K562 (cell line): ENCODE measurements at regions not wholly inside any gene's neighbourhood (a gene's known extent, or its start where the extent isn't known, plus 50 kb on each side); places are given as distances from the start of the nearest gene placed in this dataset.

ENCODE experiments used
- CBFA2T3 ChIP-seq: fragments of 450-650 bp; IDR thresholded peaks from 2 replicates; pipeline ENCODE4 v1.6.1; 2017
- CEBPZ ChIP-seq: fragments of 150-350 bp; IDR thresholded peaks from 2 replicates; pipeline ENCODE4 v1.6.1; 2014; ENCODE audit warnings: low read depth, mild to moderate bottlenecking, low read length, borderline replicate concordance
- ETS2 ChIP-seq: IDR thresholded peaks from 2 replicates; pipeline ENCODE4 v1.6.1; 2016; ENCODE audit warnings: borderline replicate concordance, missing genetic modification characterization, mild to moderate bottlenecking, moderate library complexity, missing compliant biosample characterization; ENCODE audit not compliant: poor library complexity, severe bottlenecking
- FOXK2 ChIP-seq, 2 experiments: fragments of 450-650 bp; IDR thresholded peaks in 1 of 2; conservative IDR thresholded peaks in 1 of 2; 2 replicates each; pipeline ENCODE4 v1.6.1; 2016; ENCODE audit warnings: low read depth in 2 of 2, mild to moderate bottlenecking in 1 of 2
- HDAC3 ChIP-seq: fragments of 450-650 bp; IDR thresholded peaks from 2 replicates; pipeline ENCODE4 v1.6.1; 2018; ENCODE audit warnings: borderline replicate concordance, mild to moderate bottlenecking, moderate library complexity; ENCODE audit not compliant: partially characterized antibody
- HDGF ChIP-seq: fragments of 450-650 bp; IDR thresholded peaks from 2 replicates; pipeline ENCODE4 v1.6.1; 2016
- HINFP ChIP-seq: fragments of 450-650 bp; conservative IDR thresholded peaks from 2 replicates; pipeline ENCODE4 v1.6.1; 2016; ENCODE audit warnings: missing genetic modification characterization, low read depth, mild to moderate bottlenecking, control low read depth, missing compliant biosample characterization
- MAX ChIP-seq: sonication (generic); formaldehyde crosslinking; IDR thresholded peaks from 2 replicates; pipeline ENCODE4 v1.9.0; 2022; ENCODE audit warnings: mild to moderate bottlenecking, missing genetic modification reagents
- NEUROD1 ChIP-seq: fragments of 150-350 bp; IDR thresholded peaks from 2 replicates; pipeline ENCODE4 v1.6.1; 2014; ENCODE audit warnings: borderline replicate concordance, low read length, low read depth; ENCODE audit not compliant: partially characterized antibody
- PTBP1 ChIP-seq: fragments of 200-400 bp; formaldehyde crosslinking; IDR thresholded peaks from 2 replicates; pipeline ENCODE4 v1.6.1; 2017; ENCODE audit warnings: low read depth, low read length
- SAFB ChIP-seq: fragments of 200-400 bp; formaldehyde crosslinking; IDR thresholded peaks from 2 replicates; pipeline ENCODE4 v1.6.1; 2017; ENCODE audit warnings: low read depth, low read length, borderline replicate concordance
- SOX6 ChIP-seq: fragments of 450-650 bp; IDR thresholded peaks from 2 replicates; pipeline ENCODE4 v1.6.1; 2014; ENCODE audit warnings: mild to moderate bottlenecking
- SREBF2 ChIP-seq: sonication (generic); formaldehyde crosslinking; IDR thresholded peaks from 2 replicates; pipeline ENCODE4 v1.4.0; 2020; ENCODE audit warnings: mild to moderate bottlenecking, missing genetic modification reagents
- TCF7L2 ChIP-seq: fragments of 150-350 bp; IDR thresholded peaks from 2 replicates; pipeline ENCODE4 v1.6.1; 2016; ENCODE audit warnings: low read depth, mild to moderate bottlenecking, low read length, moderate library complexity
- THAP12 ChIP-seq: fragments of 250-450 bp; sonication (Bioruptor Pico); IDR thresholded peaks from 2 replicates; pipeline ENCODE4 v1.9.0; 2021; ENCODE audit warnings: mild to moderate bottlenecking, inconsistent platforms

- peak; percentile 48 for TF ChIP-seq SOX6
- no peak for TF ChIP-seq SREBF2
- TF ChIP-seq TCF7L2: no peak
- TF ChIP-seq HINFP (tag): no peak
- TF ChIP-seq HDGF: no peak
- no peak for TF ChIP-seq CEBPZ
- no peak for TF ChIP-seq FOXK2 (conservative IDR thresholded peaks at IDR 0.05 in 1 of 2, IDR thresholded peaks at IDR 0.05 in 1 of 2; ENCODE audit: low read depth in 2 of 2)
- peak; percentile 12; the same call in 1 of the 2 replicates for TF ChIP-seq CBFA2T3
- no peak for TF ChIP-seq SAFB
- TF ChIP-seq HDAC3: no peak
- TF ChIP-seq PTBP1: no peak
- no peak for TF ChIP-seq THAP12 (CRISPR knock-in tag)
- TF ChIP-seq MAX (CRISPR knock-in tag): no peak
- TF ChIP-seq NEUROD1: no peak
- no peak for TF ChIP-seq ETS2 (tag)
These were observed 781.7 kb downstream of the TRHDE start (continued) for GRCh38 chr12:73053893-73054292.
